ENCODE measurements at regions not wholly inside any gene's neighbourhood (a gene's known extent, or its start where the extent isn't known, plus 50 kb on each side); places are given as distances from the start of the nearest gene placed in this dataset.

DNA sequence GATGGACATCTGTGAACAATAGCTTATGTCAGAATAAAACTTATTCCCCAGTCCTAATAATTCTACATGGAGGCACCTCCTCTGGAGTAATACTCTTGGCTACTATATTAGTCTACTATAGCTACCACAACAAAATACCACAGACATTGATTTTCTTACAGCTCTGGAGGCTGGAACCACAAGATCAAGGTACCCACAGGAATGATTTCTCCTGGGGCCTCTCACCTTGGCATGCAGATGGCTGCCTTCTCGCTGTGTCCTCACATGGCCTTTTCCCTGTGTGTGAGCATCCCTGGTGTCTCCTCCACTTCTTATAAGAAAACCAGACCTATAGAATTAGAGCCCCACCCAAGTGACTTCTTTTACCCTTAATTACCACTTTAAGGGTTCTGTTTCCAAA, 244.3 kb downstream of the BARHL2 start:
- no peak for TF ChIP-seq CTCF (IDR thresholded peaks at IDR 0.05)
- no peak for TF ChIP-seq POLR2A (IDR thresholded peaks at IDR 0.05)
- no peak for TF ChIP-seq POLR2AphosphoS5 (IDR thresholded peaks at IDR 0.05)

All from breast epithelium (tissue), 3 donors.